ENCODE measurements at regions not wholly inside any gene's neighbourhood (a gene's known extent, or its start where the extent isn't known, plus 50 kb on each side); places are given as distances from the start of the nearest gene placed in this dataset.

- TF ChIP-seq CTCF (conservative IDR thresholded peaks at IDR 0.05), result no peak
- Mint-ChIP-seq H3K4me1 (ENCODE audit: unreplicated experiment) (no peaks in the 10 kb centered on the region), H3K36me3 (no peaks in the 10 kb centered on the region), H3K4me3 (no peak overlapping the region), H3K9me3 (no peaks in the 10 kb centered on the region), H3K27me3 (no peaks in the 10 kb centered on the region), H3K27ac (no peak overlapping the region)
- DNase-seq (ENCODE audit: extremely low spot score, unreplicated experiment), result no peak
Measured at GRCh38 chr12:60324746-60325145, 728.9 kb downstream of the SLC16A7 start.

GRCh38 chr12:60333461-60333860, 737.6 kb downstream of the SLC16A7 start:
- Mint-ChIP-seq H3K27ac (no peak overlapping the region), H3K36me3 (no peaks in the 10 kb centered on the region), H3K9me3 (no peaks in the 10 kb centered on the region), H3K27me3 (no peaks in the 10 kb centered on the region), H3K4me1 (ENCODE audit: unreplicated experiment) (no peaks in the 10 kb centered on the region), H3K4me3 (no peak overlapping the region)
- DNase-seq (ENCODE audit: extremely low spot score, unreplicated experiment), result no peak
- TF ChIP-seq CTCF (conservative IDR thresholded peaks at IDR 0.05), result no peak

- Mint-ChIP-seq H3K27me3 (no peaks in the 10 kb centered on the region), H3K36me3 (no peaks in the 10 kb centered on the region), H3K4me3 (no peak overlapping the region), H3K9me3 (no peaks in the 10 kb centered on the region), H3K27ac (no peak overlapping the region), H3K4me1 (ENCODE audit: unreplicated experiment) (no peaks in the 10 kb centered on the region)
- TF ChIP-seq CTCF (conservative IDR thresholded peaks at IDR 0.05), result no peak
- DNase-seq (ENCODE audit: extremely low spot score, unreplicated experiment), result no peak
Measured at GRCh38 chr12:60335745-60336144, 739.9 kb downstream of the SLC16A7 start.

- Mint-ChIP-seq H3K4me1 (ENCODE audit: unreplicated experiment) (no peaks in the 10 kb centered on the region), H3K27ac (no peak overlapping the region), H3K9me3 (no peaks in the 10 kb centered on the region), H3K36me3 (no peaks in the 10 kb centered on the region), H3K27me3 (no peaks in the 10 kb centered on the region), H3K4me3 (no peak overlapping the region)
- DNase-seq (ENCODE audit: extremely low spot score, unreplicated experiment), result no peak
- no peak for TF ChIP-seq CTCF (conservative IDR thresholded peaks at IDR 0.05)
Measured at GRCh38 chr12:60337839-60338549, 742.2 kb downstream of the SLC16A7 start.

GRCh38 chr12:60345442-60345841, 749.6 kb downstream of the SLC16A7 start:
- Mint-ChIP-seq H3K36me3 (no peaks in the 10 kb centered on the region), H3K9me3 (no peaks in the 10 kb centered on the region), H3K4me1 (ENCODE audit: unreplicated experiment) (no peaks in the 10 kb centered on the region), H3K27ac (no peak overlapping the region), H3K27me3 (no peaks in the 10 kb centered on the region), H3K4me3 (no peak overlapping the region)
- no peak for DNase-seq (ENCODE audit: extremely low spot score, unreplicated experiment)
- no peak for TF ChIP-seq CTCF (conservative IDR thresholded peaks at IDR 0.05)
